ENCODE measurements at regions not wholly inside any gene's neighbourhood (a gene's known extent, or its start where the extent isn't known, plus 50 kb on each side); places are given as distances from the start of the nearest gene placed in this dataset.
"Not testable (repeated sequence)": the region's sequence is repeated elsewhere in the genome, so short reads cannot be mapped to it uniquely, and the experiment has no call there.

- H3K23ac ChIP-seq (ENCODE audit: low read depth, low read length, poor library complexity); H3K27me3 ChIP-seq (ENCODE audit: control insufficient read depth in 3 of 3, insufficient read depth in 3 of 3, low read depth in 1 of 3, low read length in 3 of 3); H4K91ac ChIP-seq (ENCODE audit: low read depth, low read length, poor library complexity); H2AK5ac ChIP-seq (ENCODE audit: low read depth, low read length); H2AFZ ChIP-seq (ENCODE audit: low read length); H2BK12ac ChIP-seq (ENCODE audit: low read length); H3K4ac ChIP-seq (ENCODE audit: low read length); DNase-seq (ENCODE audit: low spot score); H3K27ac ChIP-seq (replicated peaks; ENCODE audit: low read length); H2BK5ac ChIP-seq (ENCODE audit: low read length); H3K4me3 ChIP-seq (ENCODE audit: low read length in 2 of 2); H3K9me3 ChIP-seq (replicated peaks in 1 of 2; ENCODE audit: control insufficient read depth in 2 of 2, insufficient read depth in 1 of 2, low read depth in 1 of 2, low read length in 2 of 2); H3K36me3 ChIP-seq (replicated peaks in 1 of 2; ENCODE audit: control insufficient read depth in 2 of 2, insufficient read depth in 2 of 2, low read length in 2 of 2); H3K14ac ChIP-seq (ENCODE audit: low read length); H3K9ac ChIP-seq (ENCODE audit: low read depth, low read length, poor library complexity); H2BK120ac ChIP-seq (ENCODE audit: low read depth, low read length); H3K4me1 ChIP-seq (ENCODE audit: control insufficient read depth in 2 of 2, insufficient read depth in 1 of 2, low read depth in 1 of 2, low read length in 2 of 2); H4K8ac ChIP-seq (ENCODE audit: low read depth, low read length); H3K4me2 ChIP-seq (ENCODE audit: insufficient read depth, low read length, poor library complexity, severe bottlenecking); H3K18ac ChIP-seq (ENCODE audit: low read length); H3K79me1 ChIP-seq (ENCODE audit: low read depth, low read length); H2BK15ac ChIP-seq (ENCODE audit: low read length): not testable (repeated sequence)
- no CpG with 5 or more reads among the region's 19 CpGs for WGBS, 2 donors (ENCODE audit: extremely low coverage in 2 of 2, insufficient read length in 2 of 2, insufficient replicate concordance in 1 of 2)
These were observed 219.5 kb upstream of the FRG2C start for GRCh38 chr3:75444634-75445033.

DNA sequence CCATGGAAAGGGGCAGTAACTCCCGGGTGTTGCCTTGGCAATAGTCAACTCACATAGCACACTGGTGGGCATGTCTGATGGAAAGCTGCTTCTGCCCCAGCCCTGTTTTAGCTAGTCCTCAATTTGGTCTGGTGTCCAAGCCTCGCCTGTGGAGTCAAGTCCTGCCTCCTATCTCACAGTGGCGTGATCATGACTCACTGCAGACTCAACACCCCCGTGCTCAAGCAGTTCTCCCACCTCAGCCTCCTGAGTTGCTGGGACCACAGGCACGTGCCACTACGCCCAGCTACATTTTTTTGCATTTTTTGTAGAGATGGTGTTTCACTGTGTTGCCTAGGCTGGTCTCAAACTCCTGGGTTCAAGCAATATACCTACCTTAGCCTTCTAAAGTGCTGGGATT, 218.9 kb upstream of the FRG2C start:
- not testable (repeated sequence) for H2AFZ ChIP-seq (ENCODE audit: low read length); H3K4me1 ChIP-seq (ENCODE audit: control insufficient read depth in 2 of 2, insufficient read depth in 1 of 2, low read depth in 1 of 2, low read length in 2 of 2); H3K27me3 ChIP-seq (ENCODE audit: control insufficient read depth in 3 of 3, insufficient read depth in 3 of 3, low read depth in 1 of 3, low read length in 3 of 3); H2AK5ac ChIP-seq (ENCODE audit: low read depth, low read length); H3K4me3 ChIP-seq (ENCODE audit: low read length in 2 of 2); H2BK15ac ChIP-seq (ENCODE audit: low read length); H3K18ac ChIP-seq (ENCODE audit: low read length); H3K27ac ChIP-seq (replicated peaks; ENCODE audit: low read length); H3K14ac ChIP-seq (ENCODE audit: low read length); H2BK12ac ChIP-seq (ENCODE audit: low read length); H3K36me3 ChIP-seq (replicated peaks in 1 of 2; ENCODE audit: control insufficient read depth in 2 of 2, insufficient read depth in 2 of 2, low read length in 2 of 2); H2BK120ac ChIP-seq (ENCODE audit: low read depth, low read length); DNase-seq (ENCODE audit: low spot score); H3K9me3 ChIP-seq (replicated peaks in 1 of 2; ENCODE audit: control insufficient read depth in 2 of 2, insufficient read depth in 1 of 2, low read depth in 1 of 2, low read length in 2 of 2); H3K4ac ChIP-seq (ENCODE audit: low read length); H3K4me2 ChIP-seq (ENCODE audit: insufficient read depth, low read length, poor library complexity, severe bottlenecking); H4K91ac ChIP-seq (ENCODE audit: low read depth, low read length, poor library complexity); H3K9ac ChIP-seq (ENCODE audit: low read depth, low read length, poor library complexity); H4K8ac ChIP-seq (ENCODE audit: low read depth, low read length); H2BK5ac ChIP-seq (ENCODE audit: low read length); H3K79me1 ChIP-seq (ENCODE audit: low read depth, low read length); H3K23ac ChIP-seq (ENCODE audit: low read depth, low read length, poor library complexity)
- no CpG with 5 or more reads among the region's 6 CpGs for WGBS, 2 donors (ENCODE audit: extremely low coverage in 2 of 2, insufficient read length in 2 of 2, insufficient replicate concordance in 1 of 2)

- H2AK5ac ChIP-seq (ENCODE audit: low read depth, low read length); H4K8ac ChIP-seq (ENCODE audit: low read depth, low read length): not testable (repeated sequence)
- WGBS, 2 donors (ENCODE audit: extremely low coverage in 2 of 2, insufficient read length in 2 of 2, insufficient replicate concordance in 1 of 2), result no CpG with 5 or more reads among the region's 11 CpGs
These were observed 217.2 kb upstream of the FRG2C start for GRCh38 chr3:75446948-75447347.

GRCh38 chr3:75453328-75453727, 210.8 kb upstream of the FRG2C start:
- not testable (repeated sequence) for H2BK12ac ChIP-seq (ENCODE audit: low read length); H3K4ac ChIP-seq (ENCODE audit: low read length); H2AK5ac ChIP-seq (ENCODE audit: low read depth, low read length); H3K18ac ChIP-seq (ENCODE audit: low read length); H3K9me3 ChIP-seq (replicated peaks in 1 of 2; ENCODE audit: control insufficient read depth in 2 of 2, insufficient read depth in 1 of 2, low read depth in 1 of 2, low read length in 2 of 2); H3K36me3 ChIP-seq (replicated peaks in 1 of 2; ENCODE audit: control insufficient read depth in 2 of 2, insufficient read depth in 2 of 2, low read length in 2 of 2); H3K79me1 ChIP-seq (ENCODE audit: low read depth, low read length); H4K8ac ChIP-seq (ENCODE audit: low read depth, low read length); H3K23ac ChIP-seq (ENCODE audit: low read depth, low read length, poor library complexity); H3K27me3 ChIP-seq (ENCODE audit: control insufficient read depth in 3 of 3, insufficient read depth in 3 of 3, low read depth in 1 of 3, low read length in 3 of 3); H2AFZ ChIP-seq (ENCODE audit: low read length); H2BK15ac ChIP-seq (ENCODE audit: low read length); H3K9ac ChIP-seq (ENCODE audit: low read depth, low read length, poor library complexity); H3K4me2 ChIP-seq (ENCODE audit: insufficient read depth, low read length, poor library complexity, severe bottlenecking); DNase-seq (ENCODE audit: low spot score); H3K14ac ChIP-seq (ENCODE audit: low read length); H3K27ac ChIP-seq (replicated peaks; ENCODE audit: low read length); H4K91ac ChIP-seq (ENCODE audit: low read depth, low read length, poor library complexity); H3K4me1 ChIP-seq (ENCODE audit: control insufficient read depth in 2 of 2, insufficient read depth in 1 of 2, low read depth in 1 of 2, low read length in 2 of 2); H2BK5ac ChIP-seq (ENCODE audit: low read length); H3K4me3 ChIP-seq (ENCODE audit: low read length in 2 of 2); H2BK120ac ChIP-seq (ENCODE audit: low read depth, low read length)
- WGBS, 2 donors (ENCODE audit: extremely low coverage in 2 of 2, insufficient read length in 2 of 2, insufficient replicate concordance in 1 of 2), result no CpG with 5 or more reads among the region's 11 CpGs

More at GRCh38 chr3:75446948-75447347, 217.2 kb upstream of the FRG2C start:
- H2BK15ac ChIP-seq (ENCODE audit: low read length); H3K4me3 ChIP-seq (ENCODE audit: low read length in 2 of 2); H3K18ac ChIP-seq (ENCODE audit: low read length); H3K27ac ChIP-seq (replicated peaks; ENCODE audit: low read length); H3K27me3 ChIP-seq (ENCODE audit: control insufficient read depth in 3 of 3, insufficient read depth in 3 of 3, low read depth in 1 of 3, low read length in 3 of 3); H3K4ac ChIP-seq (ENCODE audit: low read length); H2BK120ac ChIP-seq (ENCODE audit: low read depth, low read length); H4K91ac ChIP-seq (ENCODE audit: low read depth, low read length, poor library complexity); H3K79me1 ChIP-seq (ENCODE audit: low read depth, low read length); H3K4me2 ChIP-seq (ENCODE audit: insufficient read depth, low read length, poor library complexity, severe bottlenecking); H3K36me3 ChIP-seq (replicated peaks in 1 of 2; ENCODE audit: control insufficient read depth in 2 of 2, insufficient read depth in 2 of 2, low read length in 2 of 2); H3K23ac ChIP-seq (ENCODE audit: low read depth, low read length, poor library complexity); H2BK5ac ChIP-seq (ENCODE audit: low read length); H3K9me3 ChIP-seq (replicated peaks in 1 of 2; ENCODE audit: control insufficient read depth in 2 of 2, insufficient read depth in 1 of 2, low read depth in 1 of 2, low read length in 2 of 2); DNase-seq (ENCODE audit: low spot score); H2BK12ac ChIP-seq (ENCODE audit: low read length); H2AFZ ChIP-seq (ENCODE audit: low read length); H3K4me1 ChIP-seq (ENCODE audit: control insufficient read depth in 2 of 2, insufficient read depth in 1 of 2, low read depth in 1 of 2, low read length in 2 of 2); H3K9ac ChIP-seq (ENCODE audit: low read depth, low read length, poor library complexity): not testable (repeated sequence)
- peak overlapping the region; percentile 21 for H3K14ac ChIP-seq (ENCODE audit: low read length)

Measured in neuronal stem cell (in vitro differentiated cells).